ENCODE measurements at regions not wholly inside any gene's neighbourhood (a gene's known extent, or its start where the extent isn't known, plus 50 kb on each side); places are given as distances from the start of the nearest gene placed in this dataset.
"Not testable (repeated sequence)": the region's sequence is repeated elsewhere in the genome, so short reads cannot be mapped to it uniquely, and the experiment has no call there.

DNA sequence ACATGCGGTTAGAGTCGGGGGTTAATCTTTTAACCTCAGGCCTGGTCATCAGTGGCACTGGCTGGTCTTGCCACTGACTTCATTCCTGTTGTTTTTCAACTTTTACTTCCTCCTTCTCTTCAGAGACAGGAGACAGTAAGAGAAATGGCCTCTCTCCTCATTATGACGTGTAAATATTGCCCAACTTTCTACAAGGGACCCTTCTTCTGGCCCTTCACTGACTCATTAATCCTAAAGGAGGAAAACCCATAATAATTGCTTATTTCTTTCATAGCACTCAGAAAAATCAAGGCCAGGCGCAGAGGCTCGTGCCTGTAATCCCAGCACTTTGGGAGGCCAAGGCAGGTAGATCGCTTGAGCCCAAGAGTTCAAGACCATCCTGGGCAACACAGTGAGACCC is 89.3 kb upstream of the SLC1A4 start:
- FAIRE-seq; intact Hi-C loops (cut with micrococcal nuclease; ENCODE audit: unreplicated experiment); H2AFZ ChIP-seq (ENCODE audit: low read length); POLR2A ChIA-PET; H4K20me1 ChIP-seq (ENCODE audit: insufficient read depth, low read length); H3K4me3 ChIP-seq (replicated peaks in 1 of 3; ENCODE audit: insufficient read depth in 1 of 3, low read depth in 2 of 3, low read length in 3 of 3); ATAC-seq; H3K9me3 ChIP-seq (ENCODE audit: low read length); DNase-seq (ENCODE audit: low spot score); BruUV-seq (replicated peaks); H3K79me2 ChIP-seq (ENCODE audit: insufficient read depth, low read length); H3K9ac ChIP-seq (ENCODE audit: insufficient read depth, low read depth, low read length); H3K4me2 ChIP-seq (ENCODE audit: low read depth, low read length); H3K36me3 ChIP-seq (replicated peaks in 1 of 2; ENCODE audit: control insufficient read depth in 1 of 2, insufficient read depth in 2 of 2, low read length in 2 of 2); H3K27ac ChIP-seq (ENCODE audit: extremely low read length, insufficient read depth, low read length); CTCF ChIA-PET (ENCODE audit: low intra/inter-chr PET ratio, low total read pairs); TF ChIP-seq CREB1 (CRISPR knock-in tag; IDR thresholded peaks at IDR 0.05): not testable (repeated sequence)
- peak; percentile 45; the same call in 1 of the 2 replicates for TF ChIP-seq CREB1 (IDR thresholded peaks at IDR 0.05)
- TF ChIP-seq CEBPB (IDR thresholded peaks at IDR 0.05; ENCODE audit: borderline replicate concordance, low read depth, low read length), result 0 out of 2 replicates have a peak, but pooled peaks have one; percentile 7
- WGBS (ENCODE audit: low lambda C conversion rate), result 64% methylated on average over 6 of the region's 6 CpGs
- Histone ChIP-seq H3K4me1 (ENCODE audit: insufficient read depth, low read length) (peaks cover 41% of the 10 kb centered on the region), H3K27me3 (ENCODE audit: control insufficient read depth in 1 of 2, insufficient read depth in 2 of 2, low read length in 2 of 2) (peaks cover 0 to 10% of the 10 kb centered on the region in 2 experiments; a peak in 1 of 5 replicates)
- in situ Hi-C loops (cut with HindIII; ENCODE audit: extremely low pct_ligation_motif_present, low pct_unique_long_range_greater_than_20kb), result loop anchor here (25.0 kb wide), 1 partner anchor 287 kb away; no protein-coding TSS in a partner anchor

DNA sequence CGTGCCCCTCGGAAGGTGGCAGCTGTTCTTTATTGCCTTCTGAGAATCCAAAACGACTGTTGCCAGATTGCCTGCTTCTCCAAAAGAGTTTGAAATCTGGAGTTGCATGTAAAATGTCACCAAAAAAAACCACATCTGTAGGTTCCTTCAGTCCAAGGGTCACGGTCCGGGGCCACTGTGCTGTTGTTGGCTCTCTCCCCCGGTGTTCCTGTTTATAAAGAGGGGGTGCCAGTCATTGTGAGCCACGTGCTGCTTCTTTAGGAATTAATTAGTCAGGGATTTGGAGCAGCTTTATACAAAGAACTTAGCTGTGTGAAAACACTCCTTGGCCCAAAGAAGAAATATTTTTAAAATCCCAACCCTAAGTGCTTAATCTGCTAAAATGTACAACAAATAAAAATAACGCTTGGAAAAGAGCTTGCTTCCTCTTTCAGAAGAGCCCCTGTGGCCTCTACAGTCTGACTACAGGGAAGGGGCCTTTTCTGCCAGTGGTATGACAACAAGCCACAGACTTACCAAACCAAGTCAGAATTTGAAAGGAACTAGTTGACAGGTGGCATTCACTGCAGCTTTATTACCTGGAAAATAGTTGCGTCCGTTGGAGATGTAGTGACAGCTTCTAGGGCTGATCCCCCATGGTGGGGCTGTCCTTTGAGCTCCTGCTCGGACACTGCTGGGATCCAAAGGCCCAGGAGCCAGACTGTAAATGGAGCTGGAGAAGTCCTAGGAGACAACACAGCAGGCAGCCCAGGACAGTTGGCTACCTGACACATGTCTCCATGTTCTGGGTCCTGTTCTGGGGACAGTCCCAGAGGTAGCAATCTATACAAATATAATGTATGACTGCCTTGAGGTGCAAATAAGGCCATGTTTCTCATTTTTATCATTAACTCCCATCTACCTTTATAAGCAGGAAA is 84.5 kb upstream of the SLC1A4 start:
- CTCF ChIA-PET (ENCODE audit: low intra/inter-chr PET ratio, low total read pairs), result no interaction called here
- H3K27ac ChIP-seq (ENCODE audit: extremely low read length, insufficient read depth, low read length), result no peak overlapping the region
- FAIRE-seq (no peak), ATAC-seq (peak; percentile 56), DNase-seq (ENCODE audit: low spot score) (peak; percentile 26)
- H3K27me3 ChIP-seq (ENCODE audit: control insufficient read depth in 1 of 2, insufficient read depth in 2 of 2, low read length in 2 of 2), result peaks cover 1 to 10% of the 10 kb centered on the region in 2 experiments; a peak in 2 of 5 replicates
- no peaks in the 10 kb centered on the region for H4K20me1 ChIP-seq (ENCODE audit: insufficient read depth, low read length)
- peak overlapping the region in 2 of 3 experiments; percentile 32 to 53; a peak in 4 of 6 replicates for H3K4me3 ChIP-seq (replicated peaks in 1 of 3; ENCODE audit: insufficient read depth in 1 of 3, low read depth in 2 of 3, low read length in 3 of 3)
- H3K9me3 ChIP-seq (ENCODE audit: low read length), result no peaks in the 10 kb centered on the region
- peaks cover 35% of the 10 kb centered on the region for H3K4me1 ChIP-seq (ENCODE audit: insufficient read depth, low read length)
- no peak overlapping the region for H3K9ac ChIP-seq (ENCODE audit: insufficient read depth, low read depth, low read length)
- H3K36me3 ChIP-seq (replicated peaks in 1 of 2; ENCODE audit: control insufficient read depth in 1 of 2, insufficient read depth in 2 of 2, low read length in 2 of 2), result no peaks in the 10 kb centered on the region
- H3K4me2 ChIP-seq (ENCODE audit: low read depth, low read length), result peak overlapping the region; percentile 65
- BruUV-seq (replicated peaks), result no TSS peak
- intact Hi-C loops (cut with micrococcal nuclease; ENCODE audit: unreplicated experiment) (no loop called here), in situ Hi-C loops (cut with HindIII; ENCODE audit: extremely low pct_ligation_motif_present, low pct_unique_long_range_greater_than_20kb) (loop anchor here (25.0 kb wide), 1 partner anchor 283 kb away; no protein-coding TSS in a partner anchor)
- H2AFZ ChIP-seq (ENCODE audit: low read length), result peak overlapping the region; percentile 32
- POLR2A ChIA-PET, result interaction anchor here (1.4 kb wide), 1 partner anchor 151 kb away, joined by 3 read pairs; no protein-coding TSS in a partner anchor
- 21% methylated on average over 11 of the region's 11 CpGs for WGBS (ENCODE audit: low lambda C conversion rate)
- no peaks in the 10 kb centered on the region for H3K79me2 ChIP-seq (ENCODE audit: insufficient read depth, low read length)
- peak; percentile 60 for TF ChIP-seq TCF7 (IDR thresholded peaks at IDR 0.05; ENCODE audit: low read depth)
- TF ChIP-seq, protein P1, sequence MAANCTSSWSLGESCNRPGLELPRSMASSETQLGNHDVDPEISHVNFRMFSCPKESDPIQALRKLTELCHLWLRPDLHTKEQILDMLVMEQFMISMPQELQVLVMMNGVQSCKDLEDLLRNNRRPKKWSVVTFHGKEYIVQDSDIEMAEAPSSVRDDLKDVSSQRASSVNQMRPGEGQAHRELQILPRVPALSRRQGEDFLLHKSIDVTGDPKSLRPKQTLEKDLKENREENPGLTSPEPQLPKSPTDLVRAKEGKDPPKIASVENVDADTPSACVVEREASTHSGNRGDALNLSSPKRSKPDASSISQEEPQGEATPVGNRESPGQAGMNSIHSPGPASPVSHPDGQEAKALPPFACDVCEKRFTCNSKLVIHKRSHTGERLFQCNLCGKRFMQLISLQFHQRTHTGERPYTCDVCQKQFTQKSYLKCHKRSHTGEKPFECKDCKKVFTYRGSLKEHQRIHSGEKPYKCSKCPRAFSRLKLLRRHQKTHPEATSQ (CRISPR knock-in tag; IDR thresholded peaks at IDR 0.05; ENCODE audit: borderline replicate concordance), result no peak
- TF ChIP-seq, protein P2, sequence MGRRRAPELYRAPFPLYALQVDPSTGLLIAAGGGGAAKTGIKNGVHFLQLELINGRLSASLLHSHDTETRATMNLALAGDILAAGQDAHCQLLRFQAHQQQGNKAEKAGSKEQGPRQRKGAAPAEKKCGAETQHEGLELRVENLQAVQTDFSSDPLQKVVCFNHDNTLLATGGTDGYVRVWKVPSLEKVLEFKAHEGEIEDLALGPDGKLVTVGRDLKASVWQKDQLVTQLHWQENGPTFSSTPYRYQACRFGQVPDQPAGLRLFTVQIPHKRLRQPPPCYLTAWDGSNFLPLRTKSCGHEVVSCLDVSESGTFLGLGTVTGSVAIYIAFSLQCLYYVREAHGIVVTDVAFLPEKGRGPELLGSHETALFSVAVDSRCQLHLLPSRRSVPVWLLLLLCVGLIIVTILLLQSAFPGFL (CRISPR knock-in tag; IDR thresholded peaks at IDR 0.05), result no peak
- TF ChIP-seq SIX4 (CRISPR knock-in tag; IDR thresholded peaks at IDR 0.05), result no peak
- 0 out of 2 replicates have a peak, but pooled peaks have one; percentile 17 for TF ChIP-seq HNRNPL (IDR thresholded peaks at IDR 0.05; ENCODE audit: low read depth, low read length)
- TF ChIP-seq MED1 (CRISPR knock-in tag; IDR thresholded peaks at IDR 0.05), result no peak
- no peak for TF ChIP-seq ZNF264 (CRISPR knock-in tag; IDR thresholded peaks at IDR 0.05)
- TF ChIP-seq ZNF20 (CRISPR knock-in tag; IDR thresholded peaks at IDR 0.05), result no peak
- TF ChIP-seq, protein P3, sequence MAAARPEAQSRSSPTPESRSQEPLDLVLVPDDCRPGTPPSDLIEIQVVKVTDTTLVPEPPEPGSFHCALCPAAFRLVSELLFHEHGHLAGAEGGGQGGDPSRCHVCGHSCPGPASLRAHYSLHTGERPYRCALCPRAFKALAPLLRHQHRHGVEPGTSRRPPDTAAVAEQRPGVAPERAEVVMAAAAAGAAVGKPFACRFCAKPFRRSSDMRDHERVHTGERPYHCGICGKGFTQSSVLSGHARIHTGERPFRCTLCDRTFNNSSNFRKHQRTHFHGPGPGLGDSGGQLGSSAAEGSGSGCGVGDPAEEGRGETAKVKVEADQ (CRISPR knock-in tag; IDR thresholded peaks at IDR 0.05; ENCODE audit: borderline replicate concordance), result no peak
- no peak for TF ChIP-seq PITX1 (CRISPR knock-in tag; IDR thresholded peaks at IDR 0.05)

Data from HepG2 (cell line).